Esophagus (tissue), 2 donors: ENCODE measurements at regions not wholly inside any gene's neighbourhood (a gene's known extent, or its start where the extent isn't known, plus 50 kb on each side); places are given as distances from the start of the nearest gene placed in this dataset.

Experiments used
- H3K27ac ChIP-seq, 2 donors: one replicate each; pipeline ENCODE4 v1.5.1; 2013; ENCODE audit warnings: low read depth in 2 of 2, mild to moderate bottlenecking in 2 of 2, inconsistent platforms in 1 of 2, low read length in 1 of 2, moderate library complexity in 1 of 2
- H3K27me3 ChIP-seq, 2 donors: one replicate each; pipeline ENCODE4 v1.6.1; 2013; ENCODE audit warnings: low read length in 2 of 2, control low read depth in 1 of 2, mild to moderate bottlenecking in 1 of 2; ENCODE audit not compliant: insufficient read depth in 2 of 2, control insufficient read depth in 1 of 2
- H3K36me3 ChIP-seq, 2 donors: one replicate each; pipeline ENCODE4 v1.6.1; 2013; ENCODE audit warnings: low read length in 1 of 2; ENCODE audit not compliant: control insufficient read depth in 2 of 2, insufficient read depth in 2 of 2
- H3K4me1 ChIP-seq, 2 donors: one replicate each; pipeline ENCODE4 v1.6.1; 2013; ENCODE audit warnings: low read length in 1 of 2; ENCODE audit not compliant: control insufficient read depth in 2 of 2, insufficient read depth in 2 of 2
- H3K4me3 ChIP-seq, 2 donors: one replicate each; pipeline ENCODE4 v1.5.1; 2013; ENCODE audit warnings: low read length in 2 of 2, mild to moderate bottlenecking in 2 of 2, low read depth in 1 of 2, moderate library complexity in 1 of 2
- H3K9me3 ChIP-seq, 2 donors: one replicate each; pipeline ENCODE4 v1.6.1; 2013; ENCODE audit warnings: mild to moderate bottlenecking in 2 of 2, low read depth in 1 of 2, low read length in 1 of 2, moderate library complexity in 1 of 2; ENCODE audit not compliant: control insufficient read depth in 2 of 2, insufficient read depth in 1 of 2
- WGBS, 2 donors: extraction: QIAGEN DNeasy Blood & Tissue Kit; methylation state at CpG; one replicate each; pipeline ENCODE4 v1.1.7; 2013; 5-methylcytosine and 5-hydroxymethylcytosine counted together
- donor health status: healthy with polysubstance abuse.
- donor health status: Bipolar disorder and iron deficiency.

DNA sequence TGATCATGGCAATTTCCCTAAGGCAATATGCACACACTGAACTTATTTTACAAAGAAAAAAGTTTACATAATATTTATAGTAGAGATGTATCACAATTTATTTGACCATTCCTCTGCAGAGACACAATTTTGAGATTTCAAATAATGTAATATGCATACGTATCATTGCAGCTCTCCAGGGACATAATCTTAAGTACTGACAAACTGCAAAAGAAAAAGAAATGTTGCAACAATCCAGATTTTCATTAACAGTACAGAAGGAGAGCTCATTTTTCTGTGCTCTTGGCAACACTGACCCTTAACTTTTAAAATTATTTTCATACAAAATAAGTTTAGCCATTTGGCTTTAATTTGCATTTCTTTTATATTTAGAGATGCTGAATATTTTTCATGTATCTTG, 710.2 kb upstream of the SLC39A10 start:
- H3K9me3 ChIP-seq: no peaks in the 10 kb centered on the region
- WGBS, 2 donors: 67 to 72% methylated on average over 1 of the region's 1 CpG
- no peaks in the 10 kb centered on the region for H3K36me3 ChIP-seq
- H3K27ac ChIP-seq: no peak overlapping the region
- H3K27me3 ChIP-seq: no peaks in the 10 kb centered on the region
- no peak overlapping the region for H3K4me3 ChIP-seq
- no peaks in the 10 kb centered on the region for H3K4me1 ChIP-seq

DNA sequence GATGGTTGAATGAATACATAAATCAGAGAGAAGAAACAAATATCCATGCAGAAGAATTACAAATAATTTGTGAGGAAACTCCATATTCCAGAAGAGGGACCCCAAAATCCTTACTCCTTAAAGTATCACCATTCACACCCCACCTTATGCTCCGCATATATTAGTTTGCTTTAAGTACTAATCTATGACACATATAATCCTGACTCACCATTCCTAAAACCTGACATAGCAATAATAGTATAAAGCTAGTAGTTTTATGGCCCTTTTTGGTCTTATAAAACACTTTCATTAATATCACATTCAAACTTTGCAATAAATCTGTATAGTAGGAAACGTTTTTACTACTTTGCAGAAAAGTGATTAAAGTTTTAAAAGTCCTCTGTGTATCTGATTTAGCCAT, 719.0 kb upstream of the SLC39A10 start:
- Histone ChIP-seq H3K27ac (no peak overlapping the region), H3K4me3 (no peak overlapping the region), H3K27me3 (no peaks in the 10 kb centered on the region), H3K9me3 (no peaks in the 10 kb centered on the region), H3K4me1 (no peaks in the 10 kb centered on the region), H3K36me3 (no peaks in the 10 kb centered on the region)
- WGBS, 2 donors: 66 to 76% methylated on average over 2 of the region's 2 CpGs

- H3K27ac ChIP-seq: no peak overlapping the region
- H3K36me3 ChIP-seq: no peaks in the 10 kb centered on the region
- H3K4me1 ChIP-seq: no peaks in the 10 kb centered on the region
- WGBS, 2 donors: 83 to 85% methylated on average over 7 of the region's 7 CpGs
- H3K4me3 ChIP-seq: no peak overlapping the region
- H3K27me3 ChIP-seq: no peaks in the 10 kb centered on the region
- H3K9me3 ChIP-seq: no peaks in the 10 kb centered on the region
These were observed 729.5 kb upstream of the SLC39A10 start for GRCh38 chr2:194927489-194927888.

DNA sequence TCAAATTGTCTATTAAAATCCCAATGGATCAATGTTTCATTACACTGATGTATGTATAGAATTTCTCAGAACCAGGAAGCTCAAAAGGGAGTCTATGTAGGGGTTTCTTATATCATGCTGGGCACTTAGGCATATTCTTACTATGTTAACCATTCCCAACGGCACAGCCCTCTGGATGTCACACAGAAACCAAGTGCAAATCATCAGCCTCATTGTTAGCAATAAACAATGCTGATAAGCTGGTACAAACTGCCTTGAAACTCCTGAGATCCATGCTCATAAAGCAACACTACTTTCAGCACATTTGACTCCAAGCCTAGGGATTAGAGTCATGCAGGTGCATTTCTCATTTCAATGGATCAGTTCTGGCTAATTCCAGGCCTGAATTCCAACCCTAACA, 730.2 kb upstream of the SLC39A10 start:
- 37% methylated on average over 1 of the region's 1 CpG for WGBS, 2 donors
- no peaks in the 10 kb centered on the region for H3K9me3 ChIP-seq
- H3K27ac ChIP-seq: no peak overlapping the region
- H3K27me3 ChIP-seq: no peaks in the 10 kb centered on the region
- H3K36me3 ChIP-seq: no peaks in the 10 kb centered on the region
- no peaks in the 10 kb centered on the region for H3K4me1 ChIP-seq
- no peak overlapping the region for H3K4me3 ChIP-seq

DNA sequence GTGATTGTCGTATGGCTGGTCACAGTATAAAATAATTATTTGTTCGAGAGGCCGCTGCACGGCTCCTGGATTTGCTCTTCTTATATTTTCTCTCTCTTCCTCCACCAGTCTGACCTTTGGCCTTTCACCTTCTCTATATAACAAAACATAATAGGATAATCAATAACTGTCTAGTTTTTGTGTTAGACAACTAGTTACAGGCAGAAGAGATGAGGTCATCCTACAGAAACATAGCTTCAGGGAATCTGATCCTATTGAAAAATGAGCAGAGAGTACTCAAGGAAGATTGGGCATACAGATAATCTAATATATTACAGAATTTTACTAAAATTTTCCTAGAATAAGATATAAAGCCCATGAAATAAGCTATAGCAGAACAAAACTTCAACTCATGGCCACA, 731.3 kb upstream of the SLC39A10 start:
- Histone ChIP-seq H3K36me3 (no peaks in the 10 kb centered on the region), H3K9me3 (no peaks in the 10 kb centered on the region)
- WGBS, 2 donors: 65 to 78% methylated on average over 4 of the region's 4 CpGs

GRCh38 chr2:194917519-194917918, 739.5 kb upstream of the SLC39A10 start:
- no peaks in the 10 kb centered on the region for H3K9me3 ChIP-seq
- H3K4me1 ChIP-seq: no peaks in the 10 kb centered on the region
- H3K27me3 ChIP-seq: no peaks in the 10 kb centered on the region
- H3K27ac ChIP-seq: no peak overlapping the region
- no peaks in the 10 kb centered on the region for H3K36me3 ChIP-seq
- no peak overlapping the region for H3K4me3 ChIP-seq

More for the DNA sequence above, 731.3 kb upstream of the SLC39A10 start:
- H3K27me3 ChIP-seq: no peaks in the 10 kb centered on the region
- H3K4me3 ChIP-seq: no peak overlapping the region
- no peak overlapping the region for H3K27ac ChIP-seq
- no peaks in the 10 kb centered on the region for H3K4me1 ChIP-seq

DNA sequence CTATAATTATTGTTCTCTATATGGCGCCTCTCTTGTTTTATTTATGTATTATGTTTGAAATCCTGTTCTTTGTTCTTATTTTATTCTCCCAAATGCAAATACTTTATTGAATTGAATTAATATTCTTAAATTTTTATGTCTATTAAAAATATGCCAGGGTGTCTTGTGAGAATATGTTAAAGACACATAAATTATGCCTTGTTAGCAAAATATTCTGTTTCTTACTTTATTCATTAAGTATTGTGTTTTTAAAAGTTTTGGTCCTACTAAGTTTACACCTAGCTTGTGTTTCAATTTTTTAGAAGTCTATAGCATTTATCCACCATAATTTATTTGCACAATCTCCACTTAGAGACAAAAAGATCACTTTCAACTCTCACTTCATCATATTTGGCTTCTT, 741.5 kb upstream of the SLC39A10 start:
- no peak overlapping the region for H3K4me3 ChIP-seq
- H3K4me1 ChIP-seq: no peaks in the 10 kb centered on the region
- no peak overlapping the region for H3K27ac ChIP-seq
- no peaks in the 10 kb centered on the region for H3K27me3 ChIP-seq
- no peaks in the 10 kb centered on the region for H3K36me3 ChIP-seq
- 90 to 92% methylated on average over 1 of the region's 1 CpG for WGBS, 2 donors
- no peaks in the 10 kb centered on the region for H3K9me3 ChIP-seq

GRCh38 chr2:194907569-194907968, 749.5 kb upstream of the SLC39A10 start:
- WGBS, 2 donors: 69 to 70% methylated on average over 4 of the region's 4 CpGs
- Histone ChIP-seq H3K9me3 (no peaks in the 10 kb centered on the region), H3K27ac (no peak overlapping the region), H3K4me3 (no peak overlapping the region), H3K36me3 (no peaks in the 10 kb centered on the region), H3K27me3 (no peaks in the 10 kb centered on the region), H3K4me1 (no peaks in the 10 kb centered on the region)

DNA sequence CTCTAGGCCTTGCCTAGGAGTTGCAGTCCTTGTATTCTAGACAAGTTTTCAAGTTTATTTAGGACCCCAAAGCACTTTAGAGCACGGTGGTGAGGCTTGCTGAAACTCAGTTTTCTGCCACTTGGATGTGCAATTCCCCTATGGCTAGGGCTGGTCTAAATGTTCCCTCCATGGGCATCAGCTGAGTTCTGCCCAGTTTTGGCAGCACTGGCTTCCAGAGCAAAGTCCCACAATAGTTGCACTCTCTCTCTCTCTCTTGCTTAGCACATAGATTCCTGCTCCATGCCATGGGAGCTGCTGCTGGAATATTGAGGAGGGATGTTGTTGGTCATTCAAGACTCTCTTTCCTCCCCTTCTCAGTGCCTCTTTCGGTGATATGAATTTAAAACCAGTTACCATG, 760.2 kb upstream of the SLC39A10 start:
- 74 to 76% methylated on average over 2 of the region's 2 CpGs for WGBS, 2 donors
- Histone ChIP-seq H3K36me3 (no peaks in the 10 kb centered on the region), H3K4me1 (no peaks in the 10 kb centered on the region), H3K27me3 (no peaks in the 10 kb centered on the region), H3K27ac (no peak overlapping the region), H3K4me3 (no peak overlapping the region), H3K9me3 (no peaks in the 10 kb centered on the region)

DNA sequence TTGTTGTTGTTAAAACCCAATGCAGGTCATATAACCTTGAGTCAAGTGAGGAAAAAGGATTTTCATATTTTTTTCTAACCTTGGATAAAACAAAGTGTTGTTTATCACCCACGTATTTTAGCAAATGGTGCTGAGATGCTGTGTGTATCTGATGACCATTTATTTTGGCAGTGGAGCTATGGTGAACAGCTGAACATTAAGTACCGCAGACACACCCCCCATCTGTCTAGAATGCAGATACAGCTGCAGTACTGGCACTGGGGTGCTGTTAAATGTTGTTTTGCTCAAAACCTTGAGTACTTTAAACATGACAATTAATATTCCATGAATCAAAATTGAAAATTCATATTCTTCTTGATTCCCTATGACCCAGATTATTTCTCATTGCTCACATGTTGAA, 773.3 kb upstream of the SLC39A10 start:
- Histone ChIP-seq H3K4me1 (no peaks in the 10 kb centered on the region), H3K36me3 (no peaks in the 10 kb centered on the region), H3K27ac (no peak overlapping the region), H3K27me3 (no peaks in the 10 kb centered on the region), H3K4me3 (no peak overlapping the region), H3K9me3 (no peaks in the 10 kb centered on the region)
- 56 to 58% methylated on average over 2 of the region's 2 CpGs for WGBS, 2 donors
